H1 (cell line): ENCODE measurements at regions not wholly inside any gene's neighbourhood (a gene's known extent, or its start where the extent isn't known, plus 50 kb on each side); places are given as distances from the start of the nearest gene placed in this dataset.

Experiments
- CTCF ChIA-PET: fragments of 300-600 bp; sonication (Branson Sonifier 250); formaldehyde crosslinking; loops from one replicate; lab custom pipeline; 2021; ENCODE audit not compliant: partially characterized antibody; lab: Charles Lee
- POLR2A ChIA-PET: fragments of 300-600 bp; sonication (Branson Sonifier 250); formaldehyde crosslinking; loops from one replicate; lab custom pipeline; 2021; ENCODE audit warnings: inconsistent platforms; ENCODE audit not compliant: partially characterized antibody; lab: Charles Lee
- DNase-seq, 2 experiments: peaks; one replicate each; pipeline versions ENCODE4 v3.0.0 to v3.0.0-alpha.2; 2010 to 2022; ENCODE audit warnings: low spot score in 2 of 2, low read depth in 1 of 2, mixed read lengths in 1 of 2
- FAIRE-seq: peaks from 2 replicates; lab custom pipeline; 2011; peaks lifted over from hg19 to GRCh38; lab: Jason Lieb, UNC
- H2AFZ ChIP-seq: 2 replicates; pipeline ENCODE4 v1.8.1; 2012; ENCODE audit warnings: low read length, inconsistent platforms
- H2AK5ac ChIP-seq: 2 replicates; pipeline ENCODE4 v1.6.1; 2013; ENCODE audit warnings: low read depth, low read length
- H2BK120ac ChIP-seq: replicated peaks from 2 replicates; pipeline ENCODE3; 2013; ENCODE audit warnings: low read depth, low read length, inconsistent platforms
- H2BK12ac ChIP-seq: 2 replicates; pipeline ENCODE4 v1.6.1; 2013; ENCODE audit warnings: low read depth, low read length
- H2BK15ac ChIP-seq: 2 replicates; pipeline ENCODE4 v1.6.1; 2013; ENCODE audit warnings: low read length
- H2BK20ac ChIP-seq: 2 replicates; pipeline ENCODE4 v1.6.1; 2013; ENCODE audit warnings: low read length
- H2BK5ac ChIP-seq: 2 replicates; pipeline ENCODE4 v1.6.1; 2013; ENCODE audit warnings: low read depth, low read length
- H3K14ac ChIP-seq: 2 replicates; pipeline ENCODE4 v1.6.1; 2013; ENCODE audit warnings: inconsistent platforms; ENCODE audit not compliant: insufficient read length
- H3K18ac ChIP-seq: 2 replicates; pipeline ENCODE4 v1.6.1; 2013; ENCODE audit warnings: low read length; ENCODE audit errors: extremely low read depth
- H3K23ac ChIP-seq: 2 replicates; pipeline ENCODE4 v1.6.1; 2013; ENCODE audit warnings: inconsistent platforms; ENCODE audit not compliant: insufficient read length
- H3K23me2 ChIP-seq: 2 replicates; pipeline ENCODE4 v1.6.1; 2013; ENCODE audit warnings: low read depth, low read length
- H3K27ac ChIP-seq: 2 replicates; pipeline ENCODE4 v1.6.1; 2011; ENCODE audit warnings: low read depth, low read length, inconsistent platforms
- H3K27me3 ChIP-seq, 4 experiments: replicated peaks in 1 of 4; 1 replicate in 1 of 4; 2 replicates in 3 of 4; pipeline versions ENCODE4 v1.6.1 to v1.8.1; 2011 to 2013; ENCODE audit warnings: low read length in 3 of 4, mild to moderate bottlenecking in 3 of 4, inconsistent platforms in 2 of 4, mixed read lengths in 2 of 4, moderate library complexity in 1 of 4; ENCODE audit not compliant: control insufficient read depth in 3 of 4, insufficient read depth in 3 of 4; ENCODE audit errors: extremely low read depth in 1 of 4
- H3K36me3 ChIP-seq, 4 experiments: 2 replicates each; pipeline versions ENCODE4 v1.6.1 to v1.8.1; 2011 to 2013; ENCODE audit warnings: mild to moderate bottlenecking in 4 of 4, low read length in 3 of 4, moderate library complexity in 2 of 4, control low read depth in 1 of 4, inconsistent platforms in 1 of 4; ENCODE audit not compliant: insufficient read depth in 4 of 4, control insufficient read depth in 2 of 4
- H3K4ac ChIP-seq: replicated peaks from 2 replicates; pipeline ENCODE3; 2013; ENCODE audit warnings: low read length, low read depth, mixed read lengths, inconsistent platforms; ENCODE audit not compliant: insufficient read length
- H3K4me1 ChIP-seq, 4 experiments: replicated peaks in 1 of 4; 1 replicate in 1 of 4; 2 replicates in 3 of 4; pipeline versions ENCODE4 v1.6.1 to v1.8.1; 2011 to 2013; ENCODE audit warnings: low read length in 3 of 4, inconsistent platforms in 2 of 4, mixed read lengths in 1 of 4; ENCODE audit not compliant: insufficient read depth in 4 of 4, control insufficient read depth in 3 of 4
- H3K4me2 ChIP-seq, 2 experiments: 2 replicates each; pipeline versions ENCODE4 v1.6.1 to v1.8.1; 2011 to 2013; ENCODE audit warnings: low read depth in 2 of 2, low read length in 2 of 2, control low read depth in 1 of 2, inconsistent platforms in 1 of 2, mild to moderate bottlenecking in 1 of 2; ENCODE audit not compliant: insufficient read depth in 1 of 2
- H3K4me3 ChIP-seq, 4 experiments: fragments of 200-600, 300-600 bp in 1 of 4; sonication (generic), shearing (Covaris generic), sonication (Bioruptor Twin) in 1 of 4; 2 replicates each; pipeline versions ENCODE4 v1.5.1 to v1.8.1; 2011 to 2016; ENCODE audit warnings: low read length in 4 of 4, low read depth in 3 of 4, control low read depth in 2 of 4, inconsistent platforms in 2 of 4, mild to moderate bottlenecking in 2 of 4, mixed read lengths in 1 of 4, moderate library complexity in 1 of 4; ENCODE audit not compliant: insufficient read depth in 2 of 4; ENCODE audit errors: extremely low read depth in 1 of 4
- H3K56ac ChIP-seq: replicated peaks from 2 replicates; pipeline ENCODE3; 2013; ENCODE audit warnings: low read depth, mild to moderate bottlenecking, mixed read lengths, low read length, inconsistent platforms; ENCODE audit not compliant: insufficient read length
- H3K79me1 ChIP-seq: 2 replicates; pipeline ENCODE4 v1.6.1; 2013; ENCODE audit warnings: low read depth, low read length, control low read depth
- H3K79me2 ChIP-seq, 2 experiments: 2 replicates each; pipeline versions ENCODE4 v1.6.1 to v1.8.1; 2012 to 2013; ENCODE audit warnings: low read length in 2 of 2, mild to moderate bottlenecking in 2 of 2, inconsistent platforms in 1 of 2; ENCODE audit not compliant: insufficient read depth in 2 of 2, control insufficient read depth in 1 of 2
- H3K9ac ChIP-seq, 4 experiments: replicated peaks in 1 of 4; 1 replicate in 1 of 4; 2 replicates in 3 of 4; pipeline versions ENCODE4 v1.6.1 to v1.8.1; 2011 to 2013; ENCODE audit warnings: low read depth in 3 of 4, low read length in 3 of 4, control low read depth in 2 of 4, mild to moderate bottlenecking in 2 of 4, moderate library complexity in 2 of 4, inconsistent platforms in 1 of 4; ENCODE audit errors: extremely low read depth in 1 of 4
- H3K9me3 ChIP-seq, 2 experiments: 2 replicates each; pipeline versions ENCODE4 v1.6.1 to v1.8.1; 2012 to 2013; ENCODE audit warnings: mild to moderate bottlenecking in 2 of 2, moderate library complexity in 2 of 2, control low read depth in 1 of 2, inconsistent platforms in 1 of 2, low read depth in 1 of 2, low read length in 1 of 2, mixed read lengths in 1 of 2; ENCODE audit not compliant: insufficient read depth in 2 of 2
- H4K20me1 ChIP-seq, 2 experiments: replicated peaks in 1 of 2; 2 replicates each; pipeline versions ENCODE3 to v1.8.1; 2011 to 2013; ENCODE audit warnings: inconsistent platforms in 2 of 2, low read length in 2 of 2, mild to moderate bottlenecking in 1 of 2; ENCODE audit not compliant: insufficient read depth in 2 of 2, control insufficient read depth in 1 of 2
- H4K5ac ChIP-seq: 2 replicates; pipeline ENCODE4 v1.6.1; 2013; ENCODE audit warnings: low read length, low read depth, mixed read lengths, inconsistent platforms; ENCODE audit not compliant: insufficient read length
- H4K8ac ChIP-seq: 2 replicates; pipeline ENCODE4 v1.8.0; 2013; ENCODE audit warnings: mild to moderate bottlenecking, moderate library complexity, low read length, inconsistent platforms; ENCODE audit not compliant: insufficient read depth; ENCODE audit errors: extremely low read depth
- H4K91ac ChIP-seq: replicated peaks from 2 replicates; pipeline ENCODE3; 2013; ENCODE audit warnings: low read length, mixed read lengths, inconsistent platforms; ENCODE audit not compliant: insufficient read length
- BACH1 ChIP-seq: IDR thresholded peaks from 2 replicates; pipeline ENCODE4 v1.6.1; 2012; ENCODE audit warnings: low read length, improper control_type of control experiment
- EP300 ChIP-seq, 2 experiments: IDR thresholded peaks; 1 replicate in 1 of 2; 2 replicates in 1 of 2; pipeline ENCODE4 v1.6.1; 2011 to 2012; ENCODE audit warnings: low read depth in 2 of 2, low read length in 2 of 2, mild to moderate bottlenecking in 2 of 2, borderline replicate concordance in 1 of 2, inconsistent platforms in 1 of 2, moderate library complexity in 1 of 2
- EZH2 ChIP-seq: fragments of 200-600 bp; sonication (generic); IDR thresholded peaks from 2 replicates; pipeline ENCODE4 v1.7.1; 2012; ENCODE audit warnings: low read depth, mild to moderate bottlenecking, moderate library complexity, low read length, inconsistent platforms; ENCODE audit not compliant: severe bottlenecking
- GABPA ChIP-seq: IDR thresholded peaks from 2 replicates; pipeline ENCODE4 v1.6.1; 2011; ENCODE audit warnings: mild to moderate bottlenecking, low read length, moderate library complexity, borderline replicate concordance; ENCODE audit not compliant: insufficient read depth
- PHF8 ChIP-seq: fragments of 200-600 bp; sonication (generic); conservative IDR thresholded peaks from 2 replicates; pipeline ENCODE4 v1.7.1; 2012; ENCODE audit warnings: low read depth, mild to moderate bottlenecking, inconsistent platforms, low read length, moderate library complexity
- SAP30 ChIP-seq: fragments of 300-600 bp; sonication (generic); IDR thresholded peaks from 2 replicates; pipeline ENCODE4 v1.7.1; 2012; ENCODE audit warnings: low read length, moderate library complexity, mild to moderate bottlenecking, inconsistent platforms; ENCODE audit not compliant: insufficient read depth, insufficient replicate concordance
- SIX5 ChIP-seq: IDR thresholded peaks from 2 replicates; pipeline ENCODE4 v1.6.1; 2011; ENCODE audit warnings: mild to moderate bottlenecking, low read depth, low read length
- SP2 ChIP-seq: IDR thresholded peaks from 2 replicates; pipeline ENCODE4 v1.6.1; 2012; ENCODE audit warnings: mild to moderate bottlenecking, low read length, inconsistent platforms
- TAF1 ChIP-seq: IDR thresholded peaks from 2 replicates; pipeline ENCODE4 v1.6.1; 2011; ENCODE audit warnings: mild to moderate bottlenecking, low read depth, low read length
- YY1 ChIP-seq: IDR thresholded peaks from 2 replicates; pipeline ENCODE4 v1.6.1; 2011; ENCODE audit warnings: low read depth, mild to moderate bottlenecking, low read length
- ZNF274 ChIP-seq: IDR thresholded peaks from 2 replicates; pipeline ENCODE4 v1.7.0; 2012; ENCODE audit warnings: low read length, borderline replicate concordance; ENCODE audit errors: extremely low read depth
- WGBS, 2 experiments: shearing (Covaris generic) in 1 of 2; methylation state at CpG; one replicate each; pipeline versions ENCODE4 v1.1.6 to v1.1.7; 2013 to 2015; ENCODE audit warnings: low lambda C conversion rate in 2 of 2, mixed read lengths in 2 of 2, inconsistent platforms in 1 of 2, low coverage in 1 of 2, missing lambda C conversion rate in 1 of 2; ENCODE audit not compliant: insufficient replicate concordance in 2 of 2, insufficient coverage in 1 of 2, insufficient read length in 1 of 2; ENCODE audit errors: extremely low coverage in 1 of 2, missing lambda C conversion rate in 1 of 2; 5-methylcytosine and 5-hydroxymethylcytosine counted together

GRCh38 chr2:118223992-118224894, 136.0 kb downstream of the INSIG2 start:
- Histone ChIP-seq H2AK5ac (no peak overlapping the region), H3K27me3 (peaks cover 0 to 22% (median 16%) of the 10 kb centered on the region in 4 experiments; a peak in 6 of 7 replicates), H2BK20ac (no peak overlapping the region), H3K4me2 (peak overlapping the region; percentile 82 to 95), H2BK5ac (no peak overlapping the region), H4K5ac (no peak overlapping the region), H2BK12ac (no peak overlapping the region), H3K4me1 (peaks cover 0 to 7% (median 5%) of the 10 kb centered on the region in 4 experiments; a peak in 5 of 7 replicates), H3K4ac (no peak overlapping the region), H4K8ac (peak overlapping the region; percentile 77), H3K9ac (peak overlapping the region in 3 of 4 experiments; percentile 46 to 58 (median 48); a peak in 6 of 7 replicates), H2AFZ (peak overlapping the region; percentile 73; the same call in 1 of the 2 replicates), H3K27ac (no peak overlapping the region), H2BK15ac (no peak overlapping the region), H3K23me2 (peaks cover 15% of the 10 kb centered on the region), H3K4me3 (peak overlapping the region; percentile 47 to 71 (median 60)), H4K20me1 (no peaks in the 10 kb centered on the region), H3K18ac (peak overlapping the region; percentile 63; the same call in 1 of the 2 replicates), H3K14ac (no peak overlapping the region), H3K9me3 (no peaks in the 10 kb centered on the region), H4K91ac (peak overlapping the region; percentile 26), H3K79me2 (no peaks in the 10 kb centered on the region), H3K23ac (no peak overlapping the region), H2BK120ac (no peak overlapping the region), H3K56ac (no peak overlapping the region), H3K79me1 (no peaks in the 10 kb centered on the region), H3K36me3 (no peaks in the 10 kb centered on the region)
- no peak for FAIRE-seq
- CTCF ChIA-PET = interaction anchor here (0.6 to 3.7 kb wide), 11 partner anchors 13 to 941 kb away, joined by 3 to 16 read pairs (median 4); no protein-coding TSS in a partner anchor
- 0% methylated on average over 48 of the region's 77 CpGs; no CpG with 5 or more reads in 1 of the 2 experiments for WGBS, 2 experiments
- DNase-seq = peak in 1 of 2 experiments; percentile 72
- POLR2A ChIA-PET = interaction anchor here (0.7 to 2.0 kb wide), 3 partner anchors 38 to 197 kb away, joined by 3 to 5 read pairs (median 4); no protein-coding TSS in a partner anchor
- TF ChIP-seq BACH1 = no peak
- no peak for TF ChIP-seq ZNF274
- TF ChIP-seq YY1 = no peak
- no peak for TF ChIP-seq SAP30
- no peak for TF ChIP-seq SP2
- TF ChIP-seq GABPA = peak; percentile 38; the same call in 1 of the 2 replicates
- TF ChIP-seq EZH2 = peak; percentile 67
- no peak for TF ChIP-seq EP300 (IDR thresholded peaks at IDR 0.05; ENCODE audit: borderline replicate concordance in 1 of 2, low read depth in 2 of 2, low read length in 2 of 2)
- TF ChIP-seq PHF8 = peak; percentile 39
- TF ChIP-seq TAF1 = peak; percentile 36; the same call in 1 of the 2 replicates
- TF ChIP-seq SIX5 = no peak
